Spleen (tissue), 11 donors: ENCODE measurements at regions not wholly inside any gene's neighbourhood (a gene's known extent, or its start where the extent isn't known, plus 50 kb on each side); places are given as distances from the start of the nearest gene placed in this dataset.

Experiments
- DNase-seq: peaks from one replicate; pipeline ENCODE4 v3.0.0-alpha.2; 2020
- H3K27ac ChIP-seq, 8 donors: fragments of 200-600 bp; sonication (generic) in 7 of 8; 1 replicate in 4 of 8; 2 replicates in 4 of 8; pipeline versions ENCODE4 v1.5.0 to v1.8.0; 2016 to 2021; ENCODE audit warnings: inconsistent platforms in 4 of 8, mild to moderate bottlenecking in 4 of 8, moderate library complexity in 1 of 8
- H3K27me3 ChIP-seq, 7 donors: fragments of 200-600 bp; sonication (generic) in 6 of 7; replicated peaks in 1 of 7; 1 replicate in 4 of 7; 2 replicates in 3 of 7; pipeline versions ENCODE4 v1.5.0 to v1.8.0; 2016 to 2021; ENCODE audit warnings: inconsistent platforms in 3 of 7, mild to moderate bottlenecking in 1 of 7
- H3K36me3 ChIP-seq, 6 donors: fragments of 200-600 bp; sonication (generic) in 5 of 6; 1 replicate in 4 of 6; 2 replicates in 2 of 6; pipeline versions ENCODE4 v1.5.0 to v1.8.0; 2016 to 2021; ENCODE audit warnings: inconsistent platforms in 2 of 6
- H3K4me1 ChIP-seq, 6 donors: fragments of 200-600 bp; sonication (generic) in 5 of 6; 1 replicate in 3 of 6; 2 replicates in 3 of 6; pipeline versions ENCODE4 v1.5.0 to v1.8.0; 2016 to 2021; ENCODE audit warnings: inconsistent platforms in 3 of 6
- H3K4me3 ChIP-seq, 8 donors: fragments of 200-600 bp; sonication (generic) in 7 of 8; 1 replicate in 4 of 8; 2 replicates in 4 of 8; pipeline versions ENCODE4 v1.5.0 to v1.8.0; 2016 to 2021; ENCODE audit warnings: inconsistent platforms in 4 of 8, mild to moderate bottlenecking in 4 of 8, moderate library complexity in 2 of 8
- H3K9me3 ChIP-seq, 8 donors: fragments of 200-600 bp; sonication (generic) in 7 of 8; 1 replicate in 4 of 8; 2 replicates in 4 of 8; pipeline versions ENCODE4 v1.5.0 to v1.8.0; 2016 to 2021; ENCODE audit warnings: inconsistent platforms in 4 of 8
- CTCF ChIP-seq, 11 experiments: fragments of 200-600 bp in 7 of 11; fragments of 450-650 bp in 4 of 11; sonication (generic) in 4 of 11; IDR thresholded peaks in 8 of 11; conservative IDR thresholded peaks in 3 of 11; 1 replicate in 7 of 11; 2 replicates in 4 of 11; pipeline versions ENCODE4 v1.4.0 to v1.8.0; 2016 to 2021; ENCODE audit warnings: antibody characterized with exemption in 11 of 11, inconsistent platforms in 4 of 11, mild to moderate bottlenecking in 1 of 11
- POLR2A ChIP-seq, 3 donors: fragments of 450-650 bp; IDR thresholded peaks; one replicate each; pipeline ENCODE4 v1.5.1; 2017; ENCODE audit warnings: antibody characterized with exemption in 3 of 3, mild to moderate bottlenecking in 1 of 3
- POLR2AphosphoS5 ChIP-seq, 3 donors: sonication (generic); formaldehyde crosslinking; IDR thresholded peaks; one replicate each; pipeline ENCODE4 v1.5.1; 2017; ENCODE audit warnings: antibody characterized with exemption in 3 of 3
- WGBS, 5 donors: extraction: QIAGEN DNeasy Blood & Tissue Kit in 3 of 5; methylation state at CpG; one replicate each; pipeline versions ENCODE4 v1.1.5 to v1.1.7; 2013 to 2018; 5-methylcytosine and 5-hydroxymethylcytosine counted together
- intact Hi-C: fragments of 100-400 bp; cut with DNase I; formaldehyde crosslinking; loops from one replicate; pipeline ENCODE4 v1.15.0; 2023; ENCODE audit warnings: low total_unique reads
- donor health status: healthy with polysubstance abuse.
- donor health status: DM: no; HTN: no; CAD: no; lungs with moderate emphysema.
- donor health status: DM: no; HTN: no; CAD: no.
- donor health status: Bipolar disorder and iron deficiency.
- donor health status: healthy.
- donor health status: DM: no; HTN: no; CAD: no.
- donor health status: DM: yes; HTN: yes; CAD: no.

- DNase-seq = no peak
- Histone ChIP-seq H3K27me3 (no peaks in the 10 kb centered on the region), H3K9me3 (peaks cover 0 to 6% (median 0%) of the 10 kb centered on the region in 8 donors), H3K27ac (no peak overlapping the region), H3K4me3 (no peak overlapping the region), H3K4me1 (no peaks in the 10 kb centered on the region), H3K36me3 (no peaks in the 10 kb centered on the region)
- TF ChIP-seq POLR2AphosphoS5 (IDR thresholded peaks at IDR 0.05) (no peak), POLR2A (IDR thresholded peaks at IDR 0.05) (no peak)
- intact Hi-C loops = no loop called here
- 59 to 76% (median 61%) methylated on average over 4 of the region's 4 CpGs for WGBS, 5 donors
Measured at GRCh38 chr2:78127424-78127823, 605.2 kb upstream of the LRRTM4 start.

- Histone ChIP-seq H3K4me3 (no peak overlapping the region), H3K36me3 (no peaks in the 10 kb centered on the region), H3K9me3 (peaks cover 0 to 10% (median 0%) of the 10 kb centered on the region in 8 donors), H3K27ac (no peak overlapping the region), H3K27me3 (no peaks in the 10 kb centered on the region), H3K4me1 (no peaks in the 10 kb centered on the region)
- intact Hi-C loops = no loop called here
- DNase-seq = no peak
- TF ChIP-seq POLR2AphosphoS5 (IDR thresholded peaks at IDR 0.05) (no peak), POLR2A (IDR thresholded peaks at IDR 0.05) (no peak), CTCF (IDR thresholded peaks at IDR 0.05 in 8 of 11, conservative IDR thresholded peaks at IDR 0.05 in 3 of 11) (no peak)
- WGBS, 5 donors = 64 to 70% (median 68%) methylated on average over 4 of the region's 4 CpGs
Measured at GRCh38 chr2:78132391-78133370, 610.5 kb upstream of the LRRTM4 start.

GRCh38 chr2:78145395-78145996 is 623.3 kb upstream of the LRRTM4 start:
- no peaks in the 10 kb centered on the region for H3K4me1 ChIP-seq
- 77 to 92% (median 88%) methylated on average over 5 to 9 of the region's 9 CpGs for WGBS, 5 donors
- H3K36me3 ChIP-seq = no peaks in the 10 kb centered on the region
- no peak overlapping the region for H3K27ac ChIP-seq
- H3K27me3 ChIP-seq = no peaks in the 10 kb centered on the region
- TF ChIP-seq POLR2A (IDR thresholded peaks at IDR 0.05) (no peak), POLR2AphosphoS5 (IDR thresholded peaks at IDR 0.05) (no peak), CTCF (IDR thresholded peaks at IDR 0.05 in 8 of 11, conservative IDR thresholded peaks at IDR 0.05 in 3 of 11) (no peak)
- H3K9me3 ChIP-seq = peaks cover 0 to 15% (median 5%) of the 10 kb centered on the region in 8 donors
- no peak for DNase-seq
- intact Hi-C loops = no loop called here
- no peak overlapping the region for H3K4me3 ChIP-seq

GRCh38 chr2:78145997-78146722 is 624.0 kb upstream of the LRRTM4 start:
- Histone ChIP-seq H3K36me3 (no peaks in the 10 kb centered on the region), H3K4me1 (no peaks in the 10 kb centered on the region), H3K4me3 (no peak overlapping the region), H3K9me3 (peaks cover 0 to 15% (median 5%) of the 10 kb centered on the region in 8 donors), H3K27ac (no peak overlapping the region), H3K27me3 (no peaks in the 10 kb centered on the region)
- 82 to 90% (median 87%) methylated on average over 5 to 9 of the region's 9 CpGs for WGBS, 5 donors
- no peak for DNase-seq
- TF ChIP-seq CTCF (IDR thresholded peaks at IDR 0.05 in 8 of 11, conservative IDR thresholded peaks at IDR 0.05 in 3 of 11) = no peak
- no peak for TF ChIP-seq POLR2AphosphoS5 (IDR thresholded peaks at IDR 0.05)
- TF ChIP-seq POLR2A (IDR thresholded peaks at IDR 0.05) = no peak
- intact Hi-C loops = no loop called here
